GM12878 (cell line): ENCODE measurements at regions not wholly inside any gene's neighbourhood (a gene's known extent, or its start where the extent isn't known, plus 50 kb on each side); places are given as distances from the start of the nearest gene placed in this dataset.

ENCODE experiments used
- CBFB ChIP-seq: IDR thresholded peaks from 2 replicates; pipeline ENCODE4 v1.6.1; 2016; ENCODE audit warnings: antibody characterized with exemption, low read depth
- CREB1 ChIP-seq: IDR thresholded peaks from 2 replicates; pipeline ENCODE4 v1.6.1; 2012; ENCODE audit warnings: low read depth, mild to moderate bottlenecking, inconsistent platforms
- CREM ChIP-seq: IDR thresholded peaks from 2 replicates; pipeline ENCODE4 v1.6.1; 2014; ENCODE audit warnings: antibody characterized with exemption, low read depth
- EP300 ChIP-seq, 2 experiments: fragments of 150-350 bp in 1 of 2; IDR thresholded peaks; 2 replicates each; pipeline ENCODE4 v1.6.1; 2011 to 2012; ENCODE audit warnings: low read depth in 2 of 2, low read length in 2 of 2, borderline replicate concordance in 1 of 2, improper control_type of control experiment in 1 of 2, inconsistent platforms in 1 of 2; ENCODE audit not compliant: control insufficient read depth in 1 of 2
- EZH2 ChIP-seq: IDR thresholded peaks from 2 replicates; pipeline ENCODE4 v1.6.1; 2012; ENCODE audit warnings: low read depth, mild to moderate bottlenecking, control low read depth, inconsistent platforms, low read length, borderline replicate concordance; ENCODE audit not compliant: control insufficient read depth
- GABPA ChIP-seq: IDR thresholded peaks from 2 replicates; pipeline ENCODE4 v1.6.1; 2014; ENCODE audit warnings: antibody characterized with exemption, low read depth, mild to moderate bottlenecking, inconsistent platforms
- HDAC6 ChIP-seq: fragments of 200-600 bp; sonication (generic); IDR thresholded peaks from one replicate; pipeline ENCODE4 v1.8.0; 2017; ENCODE audit warnings: antibody characterized with exemption; ENCODE audit not compliant: unreplicated experiment
- MEF2A ChIP-seq: IDR thresholded peaks from 2 replicates; pipeline ENCODE4 v1.6.1; 2011; ENCODE audit warnings: low read depth, mild to moderate bottlenecking, low read length, moderate library complexity; ENCODE audit not compliant: insufficient read depth
- MYC ChIP-seq: IDR thresholded peaks from 2 replicates; pipeline ENCODE4 v1.6.1; 2011; ENCODE audit warnings: mild to moderate bottlenecking, low read length, moderate library complexity, inconsistent platforms; ENCODE audit not compliant: insufficient read depth, insufficient replicate concordance, insufficient read length, severe bottlenecking
- SREBF1 ChIP-seq: IDR thresholded peaks from 2 replicates; pipeline ENCODE4 v1.6.1; 2012; ENCODE audit warnings: mild to moderate bottlenecking, low read length
- TAF1 ChIP-seq: IDR thresholded peaks from 2 replicates; pipeline ENCODE4 v1.6.1; 2011; ENCODE audit warnings: mild to moderate bottlenecking, low read depth, low read length, borderline replicate concordance
- TF ChIP-seq, protein P1 (sequence below): IDR thresholded peaks from 2 replicates; pipeline ENCODE4 v1.6.1; 2012; ENCODE audit warnings: low read depth, low read length, improper control_type of control experiment
- TF ChIP-seq, protein P2 (sequence below), 3 experiments: IDR thresholded peaks in 2 of 3; conservative IDR thresholded peaks in 1 of 3; 2 replicates each; pipeline ENCODE4 v1.5.1; 2011; ENCODE audit warnings: low read depth in 3 of 3, low read length in 3 of 3, mild to moderate bottlenecking in 3 of 3, control low read depth in 2 of 3, moderate library complexity in 2 of 3, inconsistent platforms in 1 of 3, mixed read lengths in 1 of 3; ENCODE audit not compliant: control insufficient read depth in 2 of 3, insufficient read depth in 1 of 3; ENCODE audit errors: extremely low read depth in 1 of 3

DNA sequence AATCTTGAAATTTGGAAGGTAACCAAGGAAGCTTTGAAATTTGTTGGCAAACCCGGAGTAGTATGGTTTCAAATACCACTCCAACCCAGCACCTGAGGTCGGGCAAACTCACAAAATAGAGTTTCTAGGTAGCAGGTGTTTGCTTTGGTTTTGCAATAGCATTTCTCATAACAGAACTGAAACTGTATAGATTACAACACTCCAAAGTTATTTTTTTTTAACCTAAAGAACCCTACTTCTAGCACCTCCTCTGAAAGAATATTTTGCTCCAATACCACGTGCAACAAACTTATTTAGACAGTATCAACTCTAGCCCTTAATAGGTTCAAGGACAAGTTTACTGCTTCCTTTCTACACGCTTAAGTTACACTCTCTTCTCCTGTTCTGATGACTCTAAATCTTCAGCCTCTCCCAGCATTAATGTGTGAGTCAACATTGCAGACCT is 178.5 kb upstream of the FMN2 start:
- TF ChIP-seq GABPA (no peak), HDAC6 (no peak), SREBF1 (no peak), MYC (no peak), EP300 (IDR thresholded peaks at IDR 0.05; ENCODE audit: borderline replicate concordance in 1 of 2, control insufficient read depth in 1 of 2, low read depth in 2 of 2, low read length in 2 of 2) (no peak), CBFB (no peak), MEF2A (no peak), CREM (no peak), EZH2 (no peak), CREB1 (no peak), TAF1 (no peak)
- TF ChIP-seq, protein P1, sequence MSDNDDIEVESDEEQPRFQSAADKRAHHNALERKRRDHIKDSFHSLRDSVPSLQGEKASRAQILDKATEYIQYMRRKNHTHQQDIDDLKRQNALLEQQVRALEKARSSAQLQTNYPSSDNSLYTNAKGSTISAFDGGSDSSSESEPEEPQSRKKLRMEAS = no peak
- TF ChIP-seq, protein P2, sequence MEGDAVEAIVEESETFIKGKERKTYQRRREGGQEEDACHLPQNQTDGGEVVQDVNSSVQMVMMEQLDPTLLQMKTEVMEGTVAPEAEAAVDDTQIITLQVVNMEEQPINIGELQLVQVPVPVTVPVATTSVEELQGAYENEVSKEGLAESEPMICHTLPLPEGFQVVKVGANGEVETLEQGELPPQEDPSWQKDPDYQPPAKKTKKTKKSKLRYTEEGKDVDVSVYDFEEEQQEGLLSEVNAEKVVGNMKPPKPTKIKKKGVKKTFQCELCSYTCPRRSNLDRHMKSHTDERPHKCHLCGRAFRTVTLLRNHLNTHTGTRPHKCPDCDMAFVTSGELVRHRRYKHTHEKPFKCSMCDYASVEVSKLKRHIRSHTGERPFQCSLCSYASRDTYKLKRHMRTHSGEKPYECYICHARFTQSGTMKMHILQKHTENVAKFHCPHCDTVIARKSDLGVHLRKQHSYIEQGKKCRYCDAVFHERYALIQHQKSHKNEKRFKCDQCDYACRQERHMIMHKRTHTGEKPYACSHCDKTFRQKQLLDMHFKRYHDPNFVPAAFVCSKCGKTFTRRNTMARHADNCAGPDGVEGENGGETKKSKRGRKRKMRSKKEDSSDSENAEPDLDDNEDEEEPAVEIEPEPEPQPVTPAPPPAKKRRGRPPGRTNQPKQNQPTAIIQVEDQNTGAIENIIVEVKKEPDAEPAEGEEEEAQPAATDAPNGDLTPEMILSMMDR (IDR thresholded peaks at IDR 0.05 in 2 of 3, conservative IDR thresholded peaks at IDR 0.05 in 1 of 3; ENCODE audit: control insufficient read depth in 2 of 3, extremely low read depth in 1 of 3, insufficient read depth in 1 of 3, low read depth in 3 of 3, low read length in 3 of 3) = no peak
